ENCODE measurements at regions not wholly inside any gene's neighbourhood (a gene's known extent, or its start where the extent isn't known, plus 50 kb on each side); places are given as distances from the start of the nearest gene placed in this dataset.

GRCh38 chr5:34525761-34526160 is 130.4 kb upstream of the RAI14 start:
- DNase-seq (ENCODE audit: low spot score): no peak

More at GRCh38 chr5:34525761-34526160, 130.4 kb upstream of the RAI14 start:
- H3F3A ChIP-seq (replicated peaks; ENCODE audit: low read depth): peaks cover 6% of the 10 kb centered on the region; the same call in 1 of the 2 replicates
- H3K27ac Mint-ChIP-seq: no peak overlapping the region
- ATAC-seq: no peak
- no peaks in the 10 kb centered on the region for H3K9me2 ChIP-seq (ENCODE audit: insufficient read depth)
- no peaks in the 10 kb centered on the region; the same call in 2 of the 3 replicates for H3K36me3 Mint-ChIP-seq (ENCODE audit: low read depth)
- no peak overlapping the region for H3K4me2 ChIP-seq
- no peak overlapping the region for H2AFZ ChIP-seq
- TF ChIP-seq POLR2AphosphoS5 (IDR thresholded peaks at IDR 0.05; ENCODE audit: low read depth): no peak
- no peak for TF ChIP-seq EZH2phosphoT487 (IDR thresholded peaks at IDR 0.05; ENCODE audit: unreplicated experiment)
- no peak for TF ChIP-seq JUNB (IDR thresholded peaks at IDR 0.05; ENCODE audit: unreplicated experiment)
- TF ChIP-seq EZH2 (IDR thresholded peaks at IDR 0.05; ENCODE audit: low read depth, unreplicated experiment): no peak
- TF ChIP-seq ZNF331 (CRISPR knock-in tag; IDR thresholded peaks at IDR 0.05; ENCODE audit: low read depth): no peak
- TF ChIP-seq, protein P1, sequence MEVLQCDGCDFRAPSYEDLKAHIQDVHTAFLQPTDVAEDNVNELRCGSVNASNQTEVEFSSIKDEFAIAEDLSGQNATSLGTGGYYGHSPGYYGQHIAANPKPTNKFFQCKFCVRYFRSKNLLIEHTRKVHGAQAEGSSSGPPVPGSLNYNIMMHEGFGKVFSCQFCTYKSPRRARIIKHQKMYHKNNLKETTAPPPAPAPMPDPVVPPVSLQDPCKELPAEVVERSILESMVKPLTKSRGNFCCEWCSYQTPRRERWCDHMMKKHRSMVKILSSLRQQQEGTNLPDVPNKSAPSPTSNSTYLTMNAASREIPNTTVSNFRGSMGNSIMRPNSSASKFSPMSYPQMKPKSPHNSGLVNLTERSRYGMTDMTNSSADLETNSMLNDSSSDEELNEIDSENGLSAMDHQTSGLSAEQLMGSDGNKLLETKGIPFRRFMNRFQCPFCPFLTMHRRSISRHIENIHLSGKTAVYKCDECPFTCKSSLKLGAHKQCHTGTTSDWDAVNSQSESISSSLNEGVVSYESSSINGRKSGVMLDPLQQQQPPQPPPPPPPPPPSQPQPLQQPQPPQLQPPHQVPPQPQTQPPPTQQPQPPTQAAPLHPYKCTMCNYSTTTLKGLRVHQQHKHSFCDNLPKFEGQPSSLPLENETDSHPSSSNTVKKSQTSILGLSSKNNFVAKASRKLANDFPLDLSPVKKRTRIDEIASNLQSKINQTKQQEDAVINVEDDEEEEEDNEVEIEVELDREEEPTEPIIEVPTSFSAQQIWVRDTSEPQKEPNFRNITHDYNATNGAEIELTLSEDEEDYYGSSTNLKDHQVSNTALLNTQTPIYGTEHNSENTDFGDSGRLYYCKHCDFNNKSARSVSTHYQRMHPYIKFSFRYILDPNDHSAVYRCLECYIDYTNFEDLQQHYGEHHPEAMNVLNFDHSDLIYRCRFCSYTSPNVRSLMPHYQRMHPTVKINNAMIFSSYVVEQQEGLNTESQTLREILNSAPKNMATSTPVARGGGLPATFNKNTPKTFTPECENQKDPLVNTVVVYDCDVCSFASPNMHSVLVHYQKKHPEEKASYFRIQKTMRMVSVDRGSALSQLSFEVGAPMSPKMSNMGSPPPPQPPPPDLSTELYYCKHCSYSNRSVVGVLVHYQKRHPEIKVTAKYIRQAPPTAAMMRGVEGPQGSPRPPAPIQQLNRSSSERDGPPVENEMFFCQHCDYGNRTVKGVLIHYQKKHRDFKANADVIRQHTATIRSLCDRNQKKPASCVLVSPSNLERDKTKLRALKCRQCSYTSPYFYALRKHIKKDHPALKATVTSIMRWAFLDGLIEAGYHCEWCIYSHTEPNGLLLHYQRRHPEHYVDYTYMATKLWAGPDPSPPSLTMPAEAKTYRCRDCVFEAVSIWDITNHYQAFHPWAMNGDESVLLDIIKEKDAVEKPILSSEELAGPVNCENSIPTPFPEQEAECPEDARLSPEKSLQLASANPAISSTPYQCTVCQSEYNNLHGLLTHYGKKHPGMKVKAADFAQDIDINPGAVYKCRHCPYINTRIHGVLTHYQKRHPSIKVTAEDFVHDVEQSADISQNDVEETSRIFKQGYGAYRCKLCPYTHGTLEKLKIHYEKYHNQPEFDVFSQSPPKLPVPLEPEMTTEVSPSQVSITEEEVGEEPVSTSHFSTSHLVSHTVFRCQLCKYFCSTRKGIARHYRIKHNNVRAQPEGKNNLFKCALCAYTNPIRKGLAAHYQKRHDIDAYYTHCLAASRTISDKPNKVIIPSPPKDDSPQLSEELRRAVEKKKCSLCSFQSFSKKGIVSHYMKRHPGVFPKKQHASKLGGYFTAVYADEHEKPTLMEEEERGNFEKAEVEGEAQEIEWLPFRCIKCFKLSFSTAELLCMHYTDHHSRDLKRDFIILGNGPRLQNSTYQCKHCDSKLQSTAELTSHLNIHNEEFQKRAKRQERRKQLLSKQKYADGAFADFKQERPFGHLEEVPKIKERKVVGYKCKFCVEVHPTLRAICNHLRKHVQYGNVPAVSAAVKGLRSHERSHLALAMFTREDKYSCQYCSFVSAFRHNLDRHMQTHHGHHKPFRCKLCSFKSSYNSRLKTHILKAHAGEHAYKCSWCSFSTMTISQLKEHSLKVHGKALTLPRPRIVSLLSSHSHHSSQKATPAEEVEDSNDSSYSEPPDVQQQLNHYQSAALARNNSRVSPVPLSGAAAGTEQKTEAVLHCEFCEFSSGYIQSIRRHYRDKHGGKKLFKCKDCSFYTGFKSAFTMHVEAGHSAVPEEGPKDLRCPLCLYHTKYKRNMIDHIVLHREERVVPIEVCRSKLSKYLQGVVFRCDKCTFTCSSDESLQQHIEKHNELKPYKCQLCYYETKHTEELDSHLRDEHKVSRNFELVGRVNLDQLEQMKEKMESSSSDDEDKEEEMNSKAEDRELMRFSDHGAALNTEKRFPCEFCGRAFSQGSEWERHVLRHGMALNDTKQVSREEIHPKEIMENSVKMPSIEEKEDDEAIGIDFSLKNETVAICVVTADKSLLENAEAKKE (CRISPR knock-in tag; IDR thresholded peaks at IDR 0.05): no peak
- TF ChIP-seq NANOG (IDR thresholded peaks at IDR 0.05; ENCODE audit: borderline replicate concordance): no peak
- TF ChIP-seq ZNF114 (CRISPR knock-in tag; IDR thresholded peaks at IDR 0.05): no peak
- no peak for TF ChIP-seq REST (IDR thresholded peaks at IDR 0.05; ENCODE audit: unreplicated experiment)
- TF ChIP-seq, protein P2, sequence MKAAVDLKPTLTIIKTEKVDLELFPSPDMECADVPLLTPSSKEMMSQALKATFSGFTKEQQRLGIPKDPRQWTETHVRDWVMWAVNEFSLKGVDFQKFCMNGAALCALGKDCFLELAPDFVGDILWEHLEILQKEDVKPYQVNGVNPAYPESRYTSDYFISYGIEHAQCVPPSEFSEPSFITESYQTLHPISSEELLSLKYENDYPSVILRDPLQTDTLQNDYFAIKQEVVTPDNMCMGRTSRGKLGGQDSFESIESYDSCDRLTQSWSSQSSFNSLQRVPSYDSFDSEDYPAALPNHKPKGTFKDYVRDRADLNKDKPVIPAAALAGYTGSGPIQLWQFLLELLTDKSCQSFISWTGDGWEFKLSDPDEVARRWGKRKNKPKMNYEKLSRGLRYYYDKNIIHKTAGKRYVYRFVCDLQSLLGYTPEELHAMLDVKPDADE (IDR thresholded peaks at IDR 0.05): no peak
- TF ChIP-seq, protein P3, sequence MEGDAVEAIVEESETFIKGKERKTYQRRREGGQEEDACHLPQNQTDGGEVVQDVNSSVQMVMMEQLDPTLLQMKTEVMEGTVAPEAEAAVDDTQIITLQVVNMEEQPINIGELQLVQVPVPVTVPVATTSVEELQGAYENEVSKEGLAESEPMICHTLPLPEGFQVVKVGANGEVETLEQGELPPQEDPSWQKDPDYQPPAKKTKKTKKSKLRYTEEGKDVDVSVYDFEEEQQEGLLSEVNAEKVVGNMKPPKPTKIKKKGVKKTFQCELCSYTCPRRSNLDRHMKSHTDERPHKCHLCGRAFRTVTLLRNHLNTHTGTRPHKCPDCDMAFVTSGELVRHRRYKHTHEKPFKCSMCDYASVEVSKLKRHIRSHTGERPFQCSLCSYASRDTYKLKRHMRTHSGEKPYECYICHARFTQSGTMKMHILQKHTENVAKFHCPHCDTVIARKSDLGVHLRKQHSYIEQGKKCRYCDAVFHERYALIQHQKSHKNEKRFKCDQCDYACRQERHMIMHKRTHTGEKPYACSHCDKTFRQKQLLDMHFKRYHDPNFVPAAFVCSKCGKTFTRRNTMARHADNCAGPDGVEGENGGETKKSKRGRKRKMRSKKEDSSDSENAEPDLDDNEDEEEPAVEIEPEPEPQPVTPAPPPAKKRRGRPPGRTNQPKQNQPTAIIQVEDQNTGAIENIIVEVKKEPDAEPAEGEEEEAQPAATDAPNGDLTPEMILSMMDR (conservative IDR thresholded peaks at IDR 0.05; ENCODE audit: low read depth in 2 of 2): no peak
- TF ChIP-seq CREB1 (CRISPR knock-in tag; IDR thresholded peaks at IDR 0.05; ENCODE audit: low read depth): no peak
- no peak for TF ChIP-seq STAT1 (IDR thresholded peaks at IDR 0.05; ENCODE audit: unreplicated experiment)
- H3K27ac ChIP-seq (ENCODE audit: low read depth): no peak overlapping the region
- H4K20me1 ChIP-seq (replicated peaks; ENCODE audit: insufficient read depth): no peaks in the 10 kb centered on the region
- H3K4me3 Mint-ChIP-seq: no peak overlapping the region
- no peak overlapping the region for H3K4me3 ChIP-seq
- H3K4me1 Mint-ChIP-seq: peaks cover 31% of the 10 kb centered on the region
- no peaks in the 10 kb centered on the region for H3K9me3 Mint-ChIP-seq
- H3K79me2 ChIP-seq (replicated peaks; ENCODE audit: insufficient read depth): no peaks in the 10 kb centered on the region
- H3K27me3 ChIP-seq (ENCODE audit: insufficient read depth): no peaks in the 10 kb centered on the region
- no peaks in the 10 kb centered on the region for H3K36me3 ChIP-seq (ENCODE audit: insufficient read depth)
- peaks cover 8% of the 10 kb centered on the region for H3K27me3 Mint-ChIP-seq (ENCODE audit: insufficient read depth, low read depth, poor library complexity)
- H3K4me1 ChIP-seq (ENCODE audit: insufficient read depth): peaks cover 14% of the 10 kb centered on the region

Data from GM23338 (cell line).